B cell (primary cell): ENCODE measurements at regions not wholly inside any gene's neighbourhood (a gene's known extent, or its start where the extent isn't known, plus 50 kb on each side); places are given as distances from the start of the nearest gene placed in this dataset.

Source experiments
- ATAC-seq: fragments of 200-7000 bp; cut with Tn5 transposase; one replicate; pipeline ENCODE4 v1.10.0; 2021; ENCODE audit warnings: low read depth, mild to moderate bottlenecking, moderate number of reproducible peaks, moderate library complexity
- CTCF ChIA-PET: fragments of 350-600 bp; sonication (Branson Sonifier 250); formaldehyde crosslinking; loops from one replicate; lab custom pipeline; 2021; ENCODE audit warnings: antibody characterized with exemption, inconsistent platforms; lab: Charles Lee
- POLR2A ChIA-PET: fragments of 350-600 bp; sonication (Branson Sonifier 250); formaldehyde crosslinking; loops from one replicate; lab custom pipeline; 2021; ENCODE audit warnings: antibody characterized with exemption; lab: Charles Lee
- DNase-seq: peaks from one replicate; pipeline ENCODE4 v3.0.0; 2013
- H2AFZ ChIP-seq: 2 replicates; pipeline ENCODE4 v1.6.1; 2012; ENCODE audit warnings: mild to moderate bottlenecking, low read depth, low read length; ENCODE audit not compliant: insufficient read depth, poor library complexity, severe bottlenecking
- H3K27ac ChIP-seq, 2 donors: 1 replicate in 1 of 2; 2 replicates in 1 of 2; pipeline ENCODE4 v1.5.1; 2012 to 2013; ENCODE audit warnings: low read length in 2 of 2, mild to moderate bottlenecking in 2 of 2, moderate library complexity in 1 of 2
- H3K27me3 ChIP-seq, 4 experiments: fragments of 200-600 bp in 1 of 4; sonication (generic) in 1 of 4; replicated peaks in 1 of 4; 1 replicate in 2 of 4; 2 replicates in 2 of 4; pipeline versions ENCODE4 v1.6.1 to v1.7.0; 2013 to 2016; ENCODE audit warnings: low read length in 3 of 4, mild to moderate bottlenecking in 2 of 4, mixed read lengths in 1 of 4, moderate library complexity in 1 of 4; ENCODE audit not compliant: insufficient read depth in 4 of 4, control insufficient read depth in 3 of 4; ENCODE audit errors: control extremely low read depth in 1 of 4
- H3K36me3 ChIP-seq, 2 experiments: replicated peaks in 1 of 2; 1 replicate in 1 of 2; 2 replicates in 1 of 2; pipeline versions ENCODE4 v1.6.1 to v1.7.1; 2013; ENCODE audit warnings: low read length in 1 of 2; ENCODE audit not compliant: insufficient read depth in 2 of 2, control insufficient read depth in 1 of 2; ENCODE audit errors: control extremely low read depth in 1 of 2, extremely low read depth in 1 of 2
- H3K4me1 ChIP-seq, 2 donors: fragments of 200-600 bp in 1 of 2; sonication (generic) in 1 of 2; 1 replicate in 1 of 2; 2 replicates in 1 of 2; pipeline versions ENCODE4 v1.5.1 to v1.6.1; 2013 to 2017; ENCODE audit warnings: low read length in 2 of 2; ENCODE audit not compliant: control insufficient read depth in 2 of 2, insufficient read depth in 2 of 2
- H3K4me2 ChIP-seq: replicated peaks from 2 replicates; pipeline ENCODE3; 2012; ENCODE audit warnings: mild to moderate bottlenecking, low read depth, low read length; ENCODE audit not compliant: poor library complexity, severe bottlenecking
- H3K4me3 ChIP-seq, 5 experiments: fragments of 200-600 bp in 1 of 5; sonication (generic) in 1 of 5; 1 replicate in 3 of 5; 2 replicates in 2 of 5; pipeline versions ENCODE4 v1.5.1 to v1.7.0; 2011 to 2016; ENCODE audit warnings: low read length in 4 of 5, mild to moderate bottlenecking in 4 of 5, low read depth in 2 of 5, control low read depth in 1 of 5, moderate library complexity in 1 of 5; ENCODE audit not compliant: insufficient read depth in 1 of 5; ENCODE audit errors: control extremely low read depth in 1 of 5, extremely low read depth in 1 of 5
- H3K79me2 ChIP-seq: fragments of 200-600 bp; sonication (generic); one replicate; pipeline ENCODE4 v1.6.0; 2016; ENCODE audit warnings: low read length; ENCODE audit not compliant: control insufficient read depth, insufficient read depth
- H3K9ac ChIP-seq: fragments of 200-600 bp; sonication (generic); 2 replicates; pipeline ENCODE4 v1.6.1; 2017; ENCODE audit warnings: mild to moderate bottlenecking, low read length, moderate library complexity
- H3K9me3 ChIP-seq, 3 donors: one replicate each; pipeline versions ENCODE4 v1.6.1 to v1.7.1; 2013; ENCODE audit warnings: low read length in 2 of 3; ENCODE audit not compliant: control insufficient read depth in 2 of 3, insufficient read depth in 1 of 3; ENCODE audit errors: control extremely low read depth in 1 of 3
- H4K20me1 ChIP-seq: 2 replicates; pipeline ENCODE4 v1.6.0; 2012; ENCODE audit warnings: mild to moderate bottlenecking, low read length; ENCODE audit not compliant: insufficient read depth, control insufficient read depth, poor library complexity, severe bottlenecking
- H3K27ac Mint-ChIP-seq: one replicate; pipeline ENCODE4 v1.8.0; 2021; ENCODE audit warnings: mixed read lengths
- H3K27me3 Mint-ChIP-seq: one replicate; pipeline ENCODE4 v1.8.0; 2021; ENCODE audit warnings: mixed read lengths
- H3K4me1 Mint-ChIP-seq: one replicate; pipeline ENCODE4 v1.8.0; 2021; ENCODE audit warnings: mixed read lengths
- H3K4me3 Mint-ChIP-seq: one replicate; pipeline ENCODE4 v1.8.0; 2021; ENCODE audit warnings: mixed read lengths
- H3K9me3 Mint-ChIP-seq: one replicate; pipeline ENCODE4 v1.8.0; 2022; ENCODE audit warnings: mixed read lengths; ENCODE audit not compliant: insufficient read depth
- EZH2 ChIP-seq: IDR thresholded peaks from 2 replicates; pipeline ENCODE4 v1.6.1; 2012; ENCODE audit warnings: borderline replicate concordance, low read depth, mild to moderate bottlenecking, moderate library complexity, low read length; ENCODE audit not compliant: insufficient read depth, poor library complexity, severe bottlenecking
- WGBS: methylation state at CpG from one replicate; pipeline ENCODE4 v1.1.5; 2013; ENCODE audit warnings: missing lambda C conversion rate; ENCODE audit not compliant: insufficient coverage; 5-methylcytosine and 5-hydroxymethylcytosine counted together
- intact Hi-C: fragments of 100-400 bp; cut with micrococcal nuclease; formaldehyde crosslinking; loops from one replicate; pipeline ENCODE4 v1.10.0; 2022
- TF ChIP-seq, protein P1 (sequence below): fragments of 200-600 bp; IDR thresholded peaks from one replicate; pipeline ENCODE4 v1.8.0; 2022; ENCODE audit warnings: antibody characterized with exemption, mild to moderate bottlenecking

DNA sequence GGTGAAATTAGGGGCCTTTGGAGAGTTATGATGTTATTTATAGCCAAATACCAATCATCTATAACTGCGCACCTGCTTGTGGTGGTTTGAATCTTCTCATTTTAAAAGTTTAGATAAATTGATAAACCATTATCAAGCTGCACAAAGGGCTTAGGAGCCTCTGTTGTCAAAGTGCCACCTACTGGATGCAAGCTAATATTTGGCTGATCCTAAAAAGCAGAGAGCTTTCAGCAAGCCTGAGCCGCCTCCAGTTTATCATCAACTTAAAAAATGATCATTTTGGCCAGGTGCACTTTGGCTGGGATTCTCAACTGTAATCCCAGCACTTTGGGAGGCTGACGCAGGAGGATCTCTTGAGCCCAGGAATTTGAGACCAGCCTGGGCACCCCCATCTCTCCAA, 58.5 kb upstream of the ATXN1 start:
- no peak overlapping the region for H2AFZ ChIP-seq
- intact Hi-C loops, result loop anchor here (1.0 kb wide), 1 partner anchor 487 kb away; no protein-coding TSS in a partner anchor
- Mint-ChIP-seq H3K27ac (no peak overlapping the region), H3K27me3 (peaks cover 22% of the 10 kb centered on the region), H3K4me1 (peaks cover 5% of the 10 kb centered on the region), H3K9me3 (no peaks in the 10 kb centered on the region), H3K4me3 (no peak overlapping the region)
- no peak for ATAC-seq
- H3K36me3 ChIP-seq, result no peaks in the 10 kb centered on the region
- ChIA-PET CTCF (no interaction called here), POLR2A (no interaction called here)
- no peaks in the 10 kb centered on the region for H4K20me1 ChIP-seq
- DNase-seq, result no peak
- WGBS, result 75% methylated on average over 2 of the region's 3 CpGs
- peaks cover 2 to 5% of the 10 kb centered on the region in 2 donors for H3K4me1 ChIP-seq
- no peak overlapping the region for H3K4me2 ChIP-seq
- peaks cover 0 to 11% (median 3%) of the 10 kb centered on the region in 4 experiments for H3K27me3 ChIP-seq
- H3K9ac ChIP-seq, result no peak overlapping the region
- H3K27ac ChIP-seq, result no peak overlapping the region
- H3K4me3 ChIP-seq, result no peak overlapping the region
- no peak for TF ChIP-seq EZH2
- TF ChIP-seq, protein P1, sequence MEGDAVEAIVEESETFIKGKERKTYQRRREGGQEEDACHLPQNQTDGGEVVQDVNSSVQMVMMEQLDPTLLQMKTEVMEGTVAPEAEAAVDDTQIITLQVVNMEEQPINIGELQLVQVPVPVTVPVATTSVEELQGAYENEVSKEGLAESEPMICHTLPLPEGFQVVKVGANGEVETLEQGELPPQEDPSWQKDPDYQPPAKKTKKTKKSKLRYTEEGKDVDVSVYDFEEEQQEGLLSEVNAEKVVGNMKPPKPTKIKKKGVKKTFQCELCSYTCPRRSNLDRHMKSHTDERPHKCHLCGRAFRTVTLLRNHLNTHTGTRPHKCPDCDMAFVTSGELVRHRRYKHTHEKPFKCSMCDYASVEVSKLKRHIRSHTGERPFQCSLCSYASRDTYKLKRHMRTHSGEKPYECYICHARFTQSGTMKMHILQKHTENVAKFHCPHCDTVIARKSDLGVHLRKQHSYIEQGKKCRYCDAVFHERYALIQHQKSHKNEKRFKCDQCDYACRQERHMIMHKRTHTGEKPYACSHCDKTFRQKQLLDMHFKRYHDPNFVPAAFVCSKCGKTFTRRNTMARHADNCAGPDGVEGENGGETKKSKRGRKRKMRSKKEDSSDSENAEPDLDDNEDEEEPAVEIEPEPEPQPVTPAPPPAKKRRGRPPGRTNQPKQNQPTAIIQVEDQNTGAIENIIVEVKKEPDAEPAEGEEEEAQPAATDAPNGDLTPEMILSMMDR, result no peak
- H3K9me3 ChIP-seq, result peaks cover 0 to 5% (median 0%) of the 10 kb centered on the region in 3 donors
- H3K79me2 ChIP-seq, result no peaks in the 10 kb centered on the region

- Histone ChIP-seq H4K20me1 (no peaks in the 10 kb centered on the region), H2AFZ (no peak overlapping the region), H3K4me1 (no peaks in the 10 kb centered on the region), H3K4me3 (no peak overlapping the region), H3K4me2 (no peak overlapping the region), H3K27me3 (peaks cover 0 to 11% (median 3%) of the 10 kb centered on the region in 4 experiments), H3K36me3 (no peaks in the 10 kb centered on the region), H3K79me2 (no peaks in the 10 kb centered on the region), H3K9ac (no peak overlapping the region), H3K9me3 (peaks cover 0 to 5% (median 0%) of the 10 kb centered on the region in 3 donors), H3K27ac (no peak overlapping the region)
- H3K4me1 Mint-ChIP-seq, result no peaks in the 10 kb centered on the region
- no peaks in the 10 kb centered on the region for H3K9me3 Mint-ChIP-seq
- no peak overlapping the region for H3K4me3 Mint-ChIP-seq
- CTCF ChIA-PET, result no interaction called here
- ATAC-seq (no peak), DNase-seq (no peak)
- 89% methylated on average over 3 of the region's 5 CpGs for WGBS
- peaks cover 22% of the 10 kb centered on the region for H3K27me3 Mint-ChIP-seq
- no peak overlapping the region for H3K27ac Mint-ChIP-seq
- POLR2A ChIA-PET, result no interaction called here
- intact Hi-C loops, result loop anchor here (1.0 kb wide), 1 partner anchor 487 kb away; no protein-coding TSS in a partner anchor
- TF ChIP-seq, protein P1, result no peak
Observed at GRCh38 chr6:16818992-16819626, 57.8 kb upstream of the ATXN1 start.
